ENCODE measurements at regions not wholly inside any gene's neighbourhood (a gene's known extent, or its start where the extent isn't known, plus 50 kb on each side); places are given as distances from the start of the nearest gene placed in this dataset.

DNA sequence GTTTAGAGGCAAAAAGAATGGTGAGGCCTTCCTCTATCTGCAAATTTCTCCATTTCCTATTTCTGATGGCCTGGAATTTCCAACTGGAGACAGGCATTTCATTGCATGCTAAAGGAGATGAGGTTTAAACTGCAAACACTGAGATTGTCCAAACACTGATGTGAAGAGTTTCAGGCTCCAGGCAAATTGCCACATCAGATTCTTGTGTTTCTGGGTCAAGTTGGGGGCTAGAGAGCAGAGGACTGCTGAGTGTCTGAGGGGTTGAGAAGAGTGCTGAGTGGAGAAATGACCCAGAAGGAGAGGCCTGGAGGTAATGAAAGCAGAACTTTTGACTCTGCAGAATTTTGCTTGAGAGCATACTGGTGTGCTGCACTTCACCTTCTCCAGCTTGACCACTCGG lies 216.7 kb upstream of the MPHOSPH6 start:
- Histone ChIP-seq H3K9ac (replicated peaks in 1 of 4; ENCODE audit: extremely low read depth in 1 of 4, low read depth in 3 of 4, low read length in 3 of 4) (no peak overlapping the region), H3K18ac (ENCODE audit: extremely low read depth, low read length) (no peak overlapping the region), H2AK5ac (ENCODE audit: low read depth, low read length) (no peak overlapping the region), H2BK120ac (replicated peaks; ENCODE audit: low read depth, low read length) (no peak overlapping the region), H4K91ac (replicated peaks; ENCODE audit: insufficient read length, low read length) (no peak overlapping the region), H3K23me2 (ENCODE audit: low read depth, low read length) (no peaks in the 10 kb centered on the region), H4K20me1 (replicated peaks in 1 of 2; ENCODE audit: control insufficient read depth in 1 of 2, insufficient read depth in 2 of 2, low read length in 2 of 2) (no peaks in the 10 kb centered on the region), H3K4me1 (replicated peaks in 1 of 4; ENCODE audit: control insufficient read depth in 3 of 4, insufficient read depth in 4 of 4, low read length in 3 of 4) (no peaks in the 10 kb centered on the region), H3K23ac (ENCODE audit: insufficient read length) (no peak overlapping the region), H3K27me3 (replicated peaks in 1 of 4; ENCODE audit: control insufficient read depth in 3 of 4, extremely low read depth in 1 of 4, insufficient read depth in 3 of 4, low read length in 3 of 4) (no peaks in the 10 kb centered on the region), H3K14ac (ENCODE audit: insufficient read length) (no peak overlapping the region), H2BK5ac (ENCODE audit: low read depth, low read length) (no peak overlapping the region), H2BK12ac (ENCODE audit: low read depth, low read length) (no peak overlapping the region), H3K56ac (replicated peaks; ENCODE audit: insufficient read length, low read depth, low read length) (no peak overlapping the region), H3K79me2 (ENCODE audit: control insufficient read depth in 1 of 2, insufficient read depth in 2 of 2, low read length in 2 of 2) (no peaks in the 10 kb centered on the region), H3K36me3 (ENCODE audit: control insufficient read depth in 2 of 4, insufficient read depth in 4 of 4, low read length in 3 of 4) (no peaks in the 10 kb centered on the region), H2BK20ac (ENCODE audit: low read length) (no peak overlapping the region), H3K9me3 (ENCODE audit: insufficient read depth in 2 of 2, low read depth in 1 of 2, low read length in 1 of 2) (no peaks in the 10 kb centered on the region), H3K4ac (replicated peaks; ENCODE audit: insufficient read length, low read depth, low read length) (no peak overlapping the region), H4K5ac (ENCODE audit: insufficient read length, low read depth, low read length) (no peak overlapping the region), H2AFZ (ENCODE audit: low read length) (no peak overlapping the region), H3K4me2 (ENCODE audit: insufficient read depth in 1 of 2, low read depth in 2 of 2, low read length in 2 of 2) (no peak overlapping the region), H4K8ac (ENCODE audit: extremely low read depth, insufficient read depth, low read length) (no peak overlapping the region), H3K27ac (ENCODE audit: low read depth, low read length) (no peak overlapping the region), H2BK15ac (ENCODE audit: low read length) (no peak overlapping the region), H3K79me1 (ENCODE audit: low read depth, low read length) (no peaks in the 10 kb centered on the region), H3K4me3 (ENCODE audit: extremely low read depth in 1 of 4, insufficient read depth in 2 of 4, low read depth in 3 of 4, low read length in 4 of 4) (no peak overlapping the region)
- FAIRE-seq, result no peak
- CTCF ChIA-PET (ENCODE audit: partially characterized antibody), result interaction anchor here (0.6 to 0.9 kb wide), 2 partner anchors 74 to 124 kb away, joined by 3 read pairs; no protein-coding TSS in a partner anchor
- DNase-seq (ENCODE audit: low read depth in 1 of 2, low spot score in 2 of 2), result no peak
- WGBS, 2 experiments (ENCODE audit: extremely low coverage in 1 of 2, insufficient coverage in 1 of 2, insufficient read length in 1 of 2, insufficient replicate concordance in 2 of 2, low coverage in 1 of 2, low lambda C conversion rate in 2 of 2, missing lambda C conversion rate in 1 of 2), result 100% methylated on average over 1 of the region's 1 CpG; no CpG with 5 or more reads in 1 of the 2 experiments
- POLR2A ChIA-PET (ENCODE audit: partially characterized antibody), result no interaction called here
- TF ChIP-seq CHD1 (IDR thresholded peaks at IDR 0.05; ENCODE audit: low read depth, low read length), result no peak
- TF ChIP-seq POU5F1 (IDR thresholded peaks at IDR 0.05; ENCODE audit: low read depth, low read length), result no peak
- no peak for TF ChIP-seq GTF2F1 (IDR thresholded peaks at IDR 0.05; ENCODE audit: borderline replicate concordance, low read depth, low read length)

Measured in H1 (cell line).